ENCODE measurements at regions not wholly inside any gene's neighbourhood (a gene's known extent, or its start where the extent isn't known, plus 50 kb on each side); places are given as distances from the start of the nearest gene placed in this dataset.
A peak's percentile ranks its signal among the peaks of the same experiment; 100 is the strongest.

DNA sequence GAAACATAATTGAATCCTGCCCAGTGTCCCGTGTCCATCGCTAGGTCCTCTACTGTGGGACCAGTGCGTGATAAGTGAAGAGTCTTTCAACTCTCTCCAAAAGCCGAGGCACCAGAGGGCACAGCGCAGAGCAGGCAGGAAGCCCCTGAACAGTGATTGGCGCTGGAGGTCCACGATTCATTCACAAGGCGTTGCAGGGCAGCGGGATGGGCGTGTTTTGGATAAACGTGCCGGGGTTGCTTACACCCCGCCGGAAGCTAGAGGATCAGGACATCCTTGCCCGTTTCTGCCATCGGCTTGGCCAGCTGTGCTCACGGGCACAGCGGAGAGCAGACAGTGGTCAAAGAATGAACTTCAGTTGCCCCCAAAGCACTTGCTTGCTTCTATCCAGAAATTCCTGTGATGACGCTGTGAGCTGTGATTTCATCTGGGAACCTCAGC is 86.0 kb upstream of the PFKP start:
- no peak for DNase-seq (ENCODE audit: low spot score)

DNA sequence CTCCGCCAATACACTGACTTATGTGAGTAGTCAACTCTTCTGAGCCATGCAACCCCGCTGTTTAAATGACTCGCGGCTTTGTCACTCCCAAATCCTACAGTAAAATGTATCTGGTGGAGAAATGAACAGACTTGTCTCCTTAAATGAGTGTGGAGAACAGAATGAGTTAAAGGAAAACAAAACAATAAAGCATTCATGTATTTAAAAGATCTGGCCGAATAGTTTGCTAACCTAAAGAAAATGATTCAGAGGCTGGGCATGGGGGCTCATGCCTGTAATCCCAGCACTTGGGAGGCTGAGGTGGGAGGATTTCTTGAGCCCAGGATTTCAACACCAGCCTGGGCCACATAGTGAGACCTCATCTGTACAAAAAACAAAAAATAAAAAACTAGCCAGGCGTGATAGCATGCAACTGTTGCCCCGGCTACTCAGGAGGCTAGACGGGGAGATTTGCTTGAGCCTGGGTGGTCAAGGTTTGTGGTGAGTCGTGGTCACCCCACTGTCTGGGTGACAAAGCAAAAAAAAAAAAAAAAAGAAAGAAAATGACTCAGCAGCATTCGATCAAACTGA is 86.5 kb upstream of the PFKP start:
- DNase-seq (ENCODE audit: low spot score): peak; percentile 17

DNA sequence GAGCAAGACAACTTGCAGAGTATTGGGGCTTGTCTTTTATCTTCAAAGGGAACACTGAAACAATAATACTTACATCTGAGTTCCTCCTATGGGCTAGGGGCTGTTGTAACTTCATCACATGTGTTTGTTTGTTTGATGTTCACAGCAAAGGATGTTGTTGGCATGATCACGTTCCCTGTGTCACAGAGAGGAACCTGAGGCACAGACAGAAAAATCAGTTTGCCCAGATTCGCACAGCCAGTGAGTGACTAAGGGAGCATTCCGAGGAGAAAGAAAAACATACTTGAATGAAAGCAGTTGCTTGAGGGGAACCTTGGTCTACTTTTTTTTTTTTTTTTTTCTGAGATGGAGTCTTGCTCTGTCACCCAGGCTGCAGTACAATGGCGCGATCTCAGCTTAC is 87.2 kb upstream of the PFKP start:
- DNase-seq (ENCODE audit: low spot score): no peak

DNA sequence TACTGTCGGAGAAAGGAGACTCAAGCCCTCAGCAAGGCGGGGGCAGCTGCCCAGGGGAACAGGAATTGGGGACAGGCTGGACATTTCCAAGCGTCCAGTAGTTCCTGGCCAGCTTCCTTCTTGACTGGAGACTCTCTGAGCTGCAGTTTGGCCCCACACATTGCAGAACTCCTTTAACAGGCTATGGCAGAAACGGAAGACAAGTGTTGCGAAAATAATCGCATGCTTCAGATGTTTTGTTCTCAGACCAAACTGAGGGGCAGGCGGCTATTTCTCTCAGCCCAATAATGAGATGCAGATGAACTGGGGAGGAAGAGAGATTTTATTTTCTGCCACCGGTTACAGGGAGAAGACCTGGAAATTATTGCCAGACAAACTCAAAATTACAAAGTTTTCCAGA is 88.0 kb upstream of the PFKP start:
- peak; percentile 56 for DNase-seq (ENCODE audit: low spot score)

DNA sequence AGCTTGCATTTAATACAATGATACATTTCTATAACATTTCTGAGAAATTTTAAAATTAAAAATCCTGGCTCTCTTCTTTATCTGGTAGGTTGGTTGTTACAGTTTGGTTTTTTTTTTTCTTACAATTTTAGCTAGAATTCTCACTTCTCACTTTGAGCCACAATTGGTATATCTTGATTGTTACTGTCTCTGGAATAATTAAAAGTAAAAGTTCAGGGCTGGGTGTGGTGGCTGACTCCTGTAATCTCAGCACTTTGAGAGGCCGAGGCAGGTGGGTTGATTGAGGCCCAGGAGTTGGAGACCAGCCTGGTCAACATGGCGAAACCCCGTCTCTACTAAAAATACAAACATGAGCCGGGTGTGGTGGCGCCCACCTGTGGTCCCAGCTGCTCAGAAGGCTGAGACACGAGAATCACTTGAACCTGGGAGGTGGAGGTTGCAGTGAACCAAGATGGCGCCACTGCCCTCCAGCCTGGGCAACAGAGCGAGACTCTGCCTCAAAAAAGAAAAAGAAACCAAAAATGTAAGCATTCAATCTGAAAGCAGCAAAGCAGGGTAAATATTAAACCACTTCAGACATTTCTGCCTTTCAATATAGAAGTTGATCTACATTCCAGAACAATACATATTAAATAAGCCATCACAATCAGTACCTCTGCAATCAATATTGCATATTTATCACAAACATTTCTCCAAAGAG is 88.6 kb upstream of the PFKP start:
- DNase-seq (ENCODE audit: low spot score): no peak

DNA sequence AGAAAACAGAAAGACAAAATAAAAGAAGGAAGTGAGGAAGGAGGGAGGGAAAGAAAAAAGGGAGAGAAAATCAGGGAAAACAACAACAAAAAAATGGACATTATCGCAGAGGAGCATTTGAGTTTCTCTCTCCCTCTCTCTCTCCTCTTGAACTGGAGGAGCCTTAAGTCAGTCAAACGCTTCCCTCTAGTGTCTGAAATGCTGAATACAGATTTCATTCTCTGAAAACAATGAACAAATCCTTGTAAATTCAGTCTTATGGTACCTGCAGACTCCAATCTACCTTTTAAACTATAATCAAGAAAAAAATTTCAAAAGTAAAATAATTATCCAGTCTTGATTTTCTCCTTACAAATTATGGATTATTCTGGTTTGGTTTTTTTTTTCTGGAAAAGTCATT is 89.2 kb upstream of the PFKP start:
- peak; percentile 78 for DNase-seq (ENCODE audit: low spot score)

DNA sequence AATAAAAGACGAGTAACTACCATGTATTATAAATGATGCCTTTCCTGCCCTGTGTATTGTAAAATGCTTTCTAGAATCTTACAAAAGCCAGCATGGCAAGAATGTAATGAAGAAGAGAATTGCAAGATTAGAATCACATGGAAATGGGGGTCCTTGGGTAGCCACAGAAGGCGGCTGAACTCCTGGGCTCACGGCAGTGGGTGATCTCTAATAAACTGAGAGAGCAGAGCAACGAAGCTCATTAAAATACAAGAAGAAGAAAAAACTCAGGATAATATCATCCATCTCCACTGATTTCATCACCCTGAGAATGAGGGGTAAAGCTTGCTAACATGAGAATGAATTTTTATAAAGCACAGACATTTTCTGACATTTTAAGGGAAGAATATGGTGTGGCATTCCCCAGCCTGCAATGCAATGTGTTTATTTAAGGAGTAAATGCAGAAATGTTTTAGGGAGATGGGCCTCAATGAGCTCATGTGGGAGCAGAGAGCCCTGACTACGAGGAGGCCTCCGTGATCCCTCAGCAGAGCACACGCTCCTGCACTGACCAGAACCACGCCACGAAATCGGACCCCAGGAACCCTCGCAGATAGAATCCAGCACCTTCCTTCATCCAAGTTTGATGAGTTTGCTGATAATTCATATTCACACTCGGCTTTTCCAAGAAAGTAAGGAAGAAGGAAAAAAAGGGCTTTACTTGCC is 92.7 kb upstream of the PFKP start:
- no peak for DNase-seq (ENCODE audit: low spot score)

DNA sequence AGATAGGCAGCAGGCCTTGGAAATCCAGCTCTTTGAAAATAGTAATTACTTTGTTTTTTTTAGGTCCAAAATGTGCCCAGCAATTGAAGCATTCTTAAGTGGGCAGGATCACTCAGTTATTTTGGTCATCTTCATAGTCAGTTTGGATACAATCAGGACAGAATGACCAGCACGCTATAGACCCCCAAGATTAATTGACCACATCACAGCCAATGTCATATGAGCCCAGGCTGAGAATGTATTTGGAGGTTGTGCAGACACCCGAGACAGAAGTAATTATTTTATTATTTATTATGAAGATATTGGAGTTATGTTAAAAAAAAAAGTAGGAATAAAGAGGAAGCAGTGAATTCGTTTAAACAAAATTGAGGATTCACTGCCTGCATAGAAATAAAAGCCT is 93.3 kb upstream of the PFKP start:
- no peak for DNase-seq (ENCODE audit: low spot score)

DNA sequence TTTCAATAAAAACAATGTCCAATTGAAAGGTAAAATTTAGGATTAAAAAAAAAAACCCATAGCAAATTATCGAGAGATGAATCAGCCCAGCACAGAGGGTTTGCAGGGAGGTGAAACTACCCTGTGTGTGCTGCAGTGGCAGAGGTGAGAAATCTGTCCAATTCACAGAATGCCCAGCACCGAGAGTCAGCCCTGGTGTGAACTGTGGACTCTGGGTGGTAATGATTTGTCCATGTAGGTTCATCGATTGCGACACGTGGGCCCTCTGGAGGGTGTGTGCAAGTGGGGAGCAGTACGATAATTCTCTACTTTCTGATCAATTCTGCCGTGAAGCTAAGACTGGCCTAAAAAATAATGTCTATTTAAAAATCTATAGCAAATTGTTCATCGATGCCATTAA is 94.5 kb upstream of the PFKP start:
- no peak for DNase-seq (ENCODE audit: low spot score)

DNA sequence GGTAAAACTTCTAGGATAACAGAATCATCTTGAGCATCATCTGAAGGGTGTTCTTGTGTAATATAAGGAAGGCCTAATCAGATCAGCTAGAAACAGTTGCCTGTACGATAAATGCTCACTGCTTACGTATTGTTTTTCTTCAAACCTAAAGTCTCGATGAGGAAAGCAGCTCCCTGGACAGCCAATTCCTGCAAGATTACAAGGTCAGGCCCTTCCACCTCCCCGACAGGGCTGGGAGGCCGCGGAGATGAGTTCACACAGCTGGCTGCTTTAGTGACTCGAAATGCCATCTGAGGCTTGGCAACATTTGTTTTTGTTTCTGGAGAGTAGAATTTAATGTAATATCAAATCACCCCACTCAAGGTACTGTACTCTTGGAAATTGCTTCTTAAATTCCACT is 95.1 kb upstream of the PFKP start:
- no peak for DNase-seq (ENCODE audit: low spot score)

DNA sequence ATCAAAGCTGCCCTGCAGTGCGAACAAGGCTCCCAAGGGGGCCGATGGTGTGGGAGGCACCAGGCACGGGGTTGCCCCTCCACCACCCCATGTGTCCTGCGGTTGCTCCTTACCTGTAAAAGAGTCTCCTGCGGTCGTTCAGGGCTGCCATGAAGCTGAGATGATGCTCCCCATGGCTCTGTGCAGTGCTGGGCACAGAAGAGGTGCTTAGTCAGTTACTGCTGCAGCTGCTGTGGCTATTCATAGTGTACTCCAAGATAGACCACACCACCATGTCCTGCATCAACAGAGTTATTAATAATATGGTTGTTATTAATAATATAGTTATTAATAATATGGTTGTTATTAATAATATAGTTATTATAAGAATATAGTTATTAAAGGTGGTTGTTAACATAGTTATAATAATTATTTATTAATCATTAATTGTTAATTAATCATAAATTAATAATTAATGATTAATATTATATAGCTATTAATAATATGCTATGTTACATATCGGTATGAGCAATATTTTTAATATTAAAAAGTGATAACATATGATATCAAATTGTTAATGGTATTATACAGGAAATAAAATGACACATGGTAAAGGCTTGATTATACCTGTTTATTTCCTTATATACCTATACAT is 97.0 kb upstream of the PFKP start:
- no peak for DNase-seq (ENCODE audit: low spot score)

DNA sequence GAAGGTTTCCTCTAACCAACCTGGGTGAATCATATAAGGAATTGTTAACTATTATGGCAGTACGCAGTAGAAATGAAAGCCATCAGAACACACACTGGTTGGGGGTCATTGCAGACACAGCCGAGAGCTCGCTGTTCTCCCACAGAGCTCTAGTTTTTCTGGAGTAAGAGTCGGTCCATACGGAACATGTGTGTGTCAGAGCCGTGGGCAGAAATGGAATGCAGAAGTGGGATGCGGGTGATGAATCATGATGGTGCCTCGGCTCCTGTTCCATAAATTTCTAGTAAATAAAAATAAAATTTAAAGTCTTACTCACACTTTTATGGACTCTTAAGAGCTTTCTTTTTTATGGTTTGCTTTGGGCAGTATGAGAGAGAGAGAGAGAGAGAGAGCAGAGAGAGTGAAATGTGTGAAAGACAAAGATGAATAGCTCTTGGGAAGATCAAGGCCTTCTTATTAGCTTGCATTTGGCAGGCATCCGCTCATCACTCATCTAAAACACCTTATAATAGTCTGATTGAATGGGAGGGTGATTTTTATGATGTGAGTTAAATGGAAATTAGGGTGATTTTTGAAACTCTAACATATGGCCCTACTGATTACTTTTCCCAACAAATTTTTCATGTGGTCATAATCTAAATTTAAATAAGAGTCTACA is 98.8 kb upstream of the PFKP start:
- DNase-seq (ENCODE audit: low spot score): peak; percentile 72

DNA sequence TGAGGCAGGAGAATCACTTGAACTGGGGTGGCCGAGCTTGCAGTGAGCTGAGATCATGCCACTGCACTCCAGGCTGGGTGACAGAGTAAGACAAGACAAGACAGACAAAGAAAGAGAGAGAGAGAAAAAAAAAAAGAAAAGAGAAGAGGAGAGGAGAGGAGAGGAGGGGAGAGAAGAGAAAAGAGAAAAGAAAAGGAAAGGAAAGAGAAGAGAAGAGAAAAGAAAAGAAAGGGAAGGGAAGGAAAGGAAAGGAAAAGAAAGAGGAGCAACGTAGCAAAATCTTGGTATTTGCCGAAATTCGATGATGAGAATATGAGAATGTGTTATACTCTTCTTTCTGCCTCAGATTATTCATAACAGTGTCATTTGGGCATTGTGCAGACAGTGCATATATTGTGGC is 101.2 kb upstream of the PFKP start:
- DNase-seq (ENCODE audit: low spot score): no peak

DNA sequence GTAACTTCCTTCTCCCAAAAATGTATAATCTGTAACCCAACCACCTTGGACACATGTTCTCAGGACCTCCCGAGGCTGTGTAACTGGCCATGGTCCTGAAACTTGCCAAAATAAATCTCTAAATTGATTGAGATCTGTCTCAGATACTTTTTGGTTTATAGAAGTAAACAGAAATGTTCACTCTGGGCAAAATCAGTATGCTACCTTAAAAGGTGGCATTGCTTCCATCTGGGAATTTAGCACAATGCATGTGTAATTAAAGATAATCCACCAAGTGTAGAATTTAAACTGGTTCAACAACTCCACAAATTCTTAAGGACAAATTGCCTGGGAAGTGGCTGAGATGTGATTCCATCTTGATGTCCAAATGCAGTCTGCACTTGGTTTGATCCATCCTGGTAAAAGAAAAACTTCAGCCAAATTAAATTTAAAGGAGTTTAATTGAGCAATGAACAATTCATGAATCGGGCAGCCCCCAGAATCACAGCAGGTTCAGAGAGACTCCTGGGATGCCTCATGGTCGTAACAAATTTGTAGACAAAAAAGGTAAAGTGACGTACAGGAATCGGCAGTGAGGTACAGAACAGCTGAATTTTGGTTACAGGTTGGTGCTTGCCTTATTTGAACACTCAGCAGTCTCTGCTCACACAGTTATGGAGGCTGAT is 102.6 kb upstream of the PFKP start:
- DNase-seq (ENCODE audit: low spot score): no peak

DNA sequence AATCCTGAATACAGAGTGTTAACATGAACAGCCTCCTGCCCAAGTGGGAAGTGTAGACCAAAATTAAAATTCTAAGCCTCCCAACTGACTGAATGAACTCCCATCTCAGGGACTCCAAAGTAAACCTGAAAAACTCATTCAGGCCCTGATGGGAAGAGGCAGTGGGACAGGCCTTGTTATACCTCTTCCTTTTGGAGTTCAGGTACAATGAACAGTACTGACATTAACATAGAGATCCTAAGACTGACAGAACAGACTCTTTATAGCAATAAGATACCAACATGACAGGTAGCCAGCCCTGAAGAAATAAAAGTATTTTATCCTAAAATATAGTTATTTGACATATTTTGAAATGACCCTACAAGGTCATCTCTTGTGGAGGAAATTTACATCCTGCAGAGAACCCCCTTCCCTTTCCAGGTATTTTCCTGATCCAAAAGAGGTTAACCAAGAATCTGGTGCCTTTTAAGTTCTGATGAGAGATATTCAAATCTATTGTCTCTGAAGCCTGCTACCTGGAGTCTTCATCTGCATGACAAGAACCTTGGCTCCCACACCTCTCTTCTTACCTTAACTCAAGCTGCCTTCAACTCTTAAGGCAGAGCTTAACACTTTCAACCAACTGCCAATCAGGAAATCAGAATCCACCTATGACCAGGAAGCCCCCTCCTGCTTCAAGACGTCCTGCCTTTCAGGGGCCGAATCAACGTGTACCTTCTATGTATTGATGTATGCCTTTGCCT is 103.3 kb upstream of the PFKP start:
- no peak for DNase-seq (ENCODE audit: low spot score)

DNA sequence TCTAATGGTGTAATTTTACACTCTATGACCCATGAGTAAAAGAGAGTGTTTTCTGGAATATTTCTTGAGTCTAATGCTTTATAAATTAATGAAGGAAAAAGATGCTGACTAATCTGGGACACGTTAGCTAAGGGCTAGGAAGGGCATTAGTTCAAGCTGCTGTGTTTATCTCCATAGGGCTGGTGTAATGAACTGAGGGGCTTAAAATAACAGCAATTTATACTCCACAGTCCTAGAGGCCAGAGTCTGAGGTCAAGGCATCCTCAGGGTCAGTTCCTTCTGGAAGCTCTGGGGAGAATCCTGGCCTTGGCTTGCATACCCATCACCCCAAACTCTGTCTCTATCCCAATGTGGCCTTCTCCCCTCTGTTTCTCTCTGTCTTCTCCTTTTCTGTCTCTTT is 105.2 kb upstream of the PFKP start:
- no peak for DNase-seq (ENCODE audit: low spot score)

DNA sequence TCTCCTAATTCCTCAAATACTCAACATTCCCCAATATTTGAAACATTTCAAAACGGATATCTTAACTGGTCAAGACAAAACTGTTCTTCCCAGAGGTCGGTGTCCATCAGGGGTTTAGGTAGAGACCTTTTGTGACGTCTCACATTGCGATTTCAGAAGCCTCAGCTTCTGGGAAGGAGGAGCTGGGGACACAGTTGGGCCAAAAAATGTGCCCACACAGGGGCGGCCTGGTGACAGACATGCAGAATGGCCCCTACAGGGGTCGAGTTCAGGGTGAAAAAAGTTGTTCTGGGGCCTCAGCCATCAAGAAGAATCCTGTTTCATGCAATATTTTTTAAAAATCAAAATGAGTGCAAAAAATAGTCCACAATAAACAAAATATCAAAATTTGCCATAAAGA is 108.7 kb upstream of the PFKP start:
- DNase-seq (ENCODE audit: low spot score): no peak

DNA sequence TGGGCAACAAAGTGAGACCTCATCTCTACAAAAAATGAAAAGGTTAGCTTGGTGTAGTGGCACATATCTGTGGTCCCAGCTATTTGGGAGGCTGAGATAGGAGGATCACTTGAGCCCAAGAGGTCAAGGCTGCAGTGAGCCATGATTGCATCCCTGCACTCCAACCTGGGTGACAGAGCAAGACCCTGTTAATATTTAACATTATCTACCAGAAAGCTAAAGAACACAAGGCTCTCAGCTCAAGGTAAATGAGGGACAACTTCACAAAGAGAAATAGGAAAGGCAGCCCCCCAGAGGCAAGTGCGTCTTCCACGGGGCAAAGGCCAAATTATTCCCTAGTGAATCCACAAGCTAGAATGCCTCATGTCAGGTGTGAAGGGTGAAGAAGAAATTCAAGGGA is 109.6 kb upstream of the PFKP start:
- no peak for DNase-seq (ENCODE audit: low spot score)

DNA sequence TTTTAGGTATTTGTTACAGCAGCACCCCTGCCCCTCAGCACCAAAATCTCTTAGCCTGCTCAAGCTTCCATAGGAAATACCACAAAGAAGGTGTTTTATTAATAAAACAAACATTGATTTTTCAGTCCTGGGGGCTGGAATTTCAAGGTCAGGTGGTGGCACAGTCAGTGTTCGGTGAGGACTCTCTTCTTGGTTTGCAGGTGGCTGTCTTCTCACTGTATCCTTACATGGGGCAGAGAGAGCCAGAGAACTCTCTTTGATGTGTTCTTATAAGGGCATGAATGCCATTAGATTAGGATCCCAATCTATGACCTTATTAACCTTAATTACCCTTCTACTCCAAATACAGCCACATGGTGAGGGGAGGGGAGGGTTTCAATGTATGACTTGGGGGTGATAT is 112.3 kb upstream of the PFKP start:
- no peak for DNase-seq (ENCODE audit: low spot score)

DNA sequence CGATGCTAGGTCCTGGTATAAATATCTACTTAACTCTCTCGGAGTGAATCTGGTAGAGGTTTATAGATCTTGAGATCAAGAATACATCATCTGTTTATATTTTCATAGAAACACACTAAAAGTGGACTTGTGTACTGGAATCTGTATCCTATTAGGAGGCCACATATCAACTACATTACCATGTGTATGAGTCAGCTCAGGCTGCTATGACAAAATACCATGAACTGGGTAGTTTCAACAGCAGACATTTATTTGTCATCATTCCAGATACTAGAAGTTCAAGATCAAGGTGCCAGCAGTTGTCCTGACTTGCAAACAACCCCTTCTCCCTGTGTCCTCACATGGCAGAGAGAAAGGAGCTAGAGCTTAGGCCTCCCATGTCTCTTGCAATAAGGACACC is 113.9 kb upstream of the PFKP start:
- no peak for DNase-seq (ENCODE audit: low spot score)

DNA sequence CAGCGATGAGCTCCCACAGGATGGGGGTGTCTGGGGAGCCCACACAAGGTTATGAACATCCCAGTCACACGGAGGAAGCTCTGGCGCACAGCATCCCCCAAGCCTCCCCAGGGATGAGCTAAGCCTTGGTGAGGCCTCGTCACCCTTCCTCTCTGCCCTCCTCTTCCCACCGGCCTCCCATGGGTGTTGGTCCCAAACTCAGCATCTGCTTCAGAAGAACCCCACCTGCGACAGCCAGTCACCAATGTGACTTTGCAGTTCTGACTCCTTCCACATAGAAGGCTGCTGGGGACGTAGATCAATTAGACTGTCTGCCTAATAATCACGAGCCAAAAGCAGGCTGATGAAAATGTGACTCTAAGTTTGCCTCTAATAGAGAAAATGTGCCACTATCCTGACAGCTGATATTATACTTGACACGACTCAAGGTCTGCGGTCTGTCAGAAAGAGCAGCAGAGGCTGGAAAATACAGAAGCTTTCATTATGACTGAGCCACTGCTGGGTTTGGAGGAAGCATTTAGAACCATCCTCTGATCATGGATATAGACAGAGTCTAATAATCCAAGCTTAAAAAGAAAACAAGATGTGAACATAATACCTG is 116.0 kb upstream of the PFKP start:
- no peak for DNase-seq (ENCODE audit: low spot score)

All from GM03348 (cell line).